Endometrial microvascular endothelial cells (primary cell): ENCODE measurements at regions not wholly inside any gene's neighbourhood (a gene's known extent, or its start where the extent isn't known, plus 50 kb on each side); places are given as distances from the start of the nearest gene placed in this dataset.
"Not testable (repeated sequence)": the region's sequence is repeated elsewhere in the genome, so short reads cannot be mapped to it uniquely, and the experiment has no call there.

Source experiments
- in situ Hi-C: cut with HindIII; loops from 2 replicates; pipeline ENCODE4 v1.10.0; 2017; ENCODE audit warnings: low sequenced_read_pairs, low pct_unique_long_range_greater_than_20kb; ENCODE audit errors: inconsistent ontology term

DNA sequence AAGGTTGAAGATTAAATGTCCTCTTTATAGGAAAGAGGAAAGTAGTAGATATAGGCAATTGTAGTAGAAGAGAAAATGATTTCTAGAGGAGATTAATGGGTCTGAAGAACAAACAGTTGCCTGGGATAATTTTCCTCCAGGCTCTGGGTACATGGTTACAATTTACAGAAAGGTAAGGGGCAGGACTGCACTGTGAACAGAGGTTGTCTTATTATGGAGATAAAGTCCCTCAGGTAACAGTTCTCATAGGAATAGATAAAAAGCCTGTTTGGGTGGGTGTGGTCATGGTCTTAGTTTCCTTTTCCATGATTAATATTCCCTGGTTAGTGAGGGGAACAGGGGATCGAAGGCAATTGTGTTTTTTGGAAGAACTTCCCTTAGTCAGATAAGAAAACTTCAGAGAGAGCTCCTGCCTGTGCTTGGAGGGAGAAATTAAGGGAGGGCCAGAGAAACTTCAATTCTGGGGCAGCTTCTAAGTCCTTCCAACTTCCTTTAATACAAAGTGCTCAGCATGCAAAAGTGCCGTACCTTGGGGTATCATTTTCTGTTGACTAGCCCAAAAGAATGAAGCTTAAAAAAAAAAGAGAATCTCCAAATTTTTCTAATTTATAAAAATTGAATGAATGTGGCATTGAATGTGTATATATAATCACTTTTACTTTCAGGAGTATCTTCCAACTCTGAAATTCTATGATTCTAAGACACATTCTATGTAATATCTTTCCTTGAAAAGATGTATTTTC, 295.4 kb upstream of the USP25 start:
- in situ Hi-C loops: no loop called here

DNA sequence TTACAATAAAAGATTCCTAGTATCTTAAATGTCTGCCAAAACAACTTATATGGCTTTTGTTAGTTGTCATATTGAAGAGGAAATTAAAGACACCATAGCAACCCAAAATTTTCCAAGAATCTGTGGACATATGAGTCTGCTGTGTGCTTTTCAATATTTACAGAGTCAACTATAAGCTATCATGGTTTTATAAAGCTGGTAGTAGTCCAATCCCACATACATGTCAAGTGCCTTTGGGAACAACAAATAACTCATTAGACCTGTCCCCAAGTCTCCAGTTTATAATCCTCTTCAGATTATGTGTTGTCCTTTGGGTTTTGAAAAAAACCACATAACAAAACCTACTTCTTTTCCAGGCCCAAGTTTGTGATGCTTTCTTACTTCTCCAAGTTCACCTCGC, 293.8 kb upstream of the USP25 start:
- in situ Hi-C loops: no loop called here

DNA sequence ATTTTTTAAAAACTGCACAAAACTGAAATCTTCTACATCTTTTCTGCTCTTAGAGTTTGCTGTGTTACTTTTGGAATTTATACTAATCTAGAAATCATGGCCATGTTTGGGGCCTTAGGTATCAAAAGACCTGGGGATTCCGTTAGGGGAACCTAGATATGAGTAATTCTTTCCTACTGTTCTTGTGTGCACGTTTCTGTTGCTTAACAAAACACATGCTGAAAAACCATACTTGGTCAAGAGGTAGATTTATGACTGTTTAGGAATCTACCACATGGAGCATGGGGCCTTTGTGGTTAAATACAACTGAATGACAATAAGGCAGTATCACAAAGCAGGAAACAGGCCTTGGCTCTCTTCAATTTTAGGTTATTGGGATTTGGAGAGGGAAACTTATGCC, 291.9 kb upstream of the USP25 start:
- in situ Hi-C loops: no loop called here

DNA sequence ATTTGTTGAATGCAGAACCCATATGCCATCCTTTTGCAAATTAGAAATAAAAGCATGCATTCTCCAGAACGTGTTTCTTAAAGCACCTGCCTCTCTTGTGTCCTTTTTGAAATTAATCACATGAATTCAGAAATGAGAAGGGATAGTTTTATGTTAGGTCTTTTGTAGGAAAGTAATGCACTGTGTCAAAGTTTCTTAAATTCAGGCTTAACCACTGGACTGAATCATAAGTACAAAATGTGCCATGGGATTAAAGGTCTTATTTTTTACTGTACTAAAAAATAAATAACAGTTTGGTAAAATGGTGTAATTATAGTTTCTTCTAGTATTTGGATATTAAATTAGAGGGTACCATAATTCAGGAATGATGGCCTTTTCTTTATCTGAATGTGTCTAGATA, 290.1 kb upstream of the USP25 start:
- in situ Hi-C loops: no loop called here

DNA sequence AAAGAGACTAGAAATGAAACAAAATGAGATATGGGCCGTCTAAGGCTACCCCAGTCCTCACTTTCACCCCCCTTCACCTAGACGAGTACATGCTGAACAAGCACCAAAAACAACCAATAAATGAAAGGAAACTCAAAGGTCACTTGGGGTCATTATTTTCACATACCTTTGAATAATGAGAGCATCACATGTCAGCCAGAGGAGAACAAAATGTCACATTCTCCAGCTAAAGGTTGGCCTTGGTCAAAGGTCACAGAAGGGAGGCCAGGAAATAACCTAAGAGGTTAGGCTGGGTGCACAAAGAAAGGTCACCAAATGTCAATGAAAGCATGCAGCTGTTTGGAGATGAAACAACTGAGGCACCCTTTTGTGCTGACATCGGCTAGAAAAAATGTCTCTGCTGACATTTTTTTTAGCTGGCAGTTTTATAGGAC, 288.7 kb upstream of the USP25 start:
- in situ Hi-C loops: no loop called here

DNA sequence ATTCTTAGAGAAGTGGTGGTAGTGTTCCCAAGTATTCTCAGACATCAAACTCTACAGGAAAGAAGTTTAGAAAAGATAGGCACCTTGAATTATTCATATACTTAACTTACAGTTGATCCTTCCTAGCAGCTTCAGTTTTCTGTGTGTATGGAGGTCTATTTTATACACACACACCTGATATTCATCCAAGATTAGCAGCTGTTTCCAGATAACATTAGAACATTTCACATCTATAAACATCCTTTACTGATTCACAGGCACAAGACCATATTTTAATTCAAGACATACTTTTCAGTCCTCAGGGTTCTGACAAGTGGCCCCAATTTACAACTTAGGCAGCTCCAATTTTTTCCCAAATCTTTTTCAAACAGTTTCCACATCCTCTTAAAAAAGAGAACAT, 287.8 kb upstream of the USP25 start:
- in situ Hi-C loops: no loop called here

DNA sequence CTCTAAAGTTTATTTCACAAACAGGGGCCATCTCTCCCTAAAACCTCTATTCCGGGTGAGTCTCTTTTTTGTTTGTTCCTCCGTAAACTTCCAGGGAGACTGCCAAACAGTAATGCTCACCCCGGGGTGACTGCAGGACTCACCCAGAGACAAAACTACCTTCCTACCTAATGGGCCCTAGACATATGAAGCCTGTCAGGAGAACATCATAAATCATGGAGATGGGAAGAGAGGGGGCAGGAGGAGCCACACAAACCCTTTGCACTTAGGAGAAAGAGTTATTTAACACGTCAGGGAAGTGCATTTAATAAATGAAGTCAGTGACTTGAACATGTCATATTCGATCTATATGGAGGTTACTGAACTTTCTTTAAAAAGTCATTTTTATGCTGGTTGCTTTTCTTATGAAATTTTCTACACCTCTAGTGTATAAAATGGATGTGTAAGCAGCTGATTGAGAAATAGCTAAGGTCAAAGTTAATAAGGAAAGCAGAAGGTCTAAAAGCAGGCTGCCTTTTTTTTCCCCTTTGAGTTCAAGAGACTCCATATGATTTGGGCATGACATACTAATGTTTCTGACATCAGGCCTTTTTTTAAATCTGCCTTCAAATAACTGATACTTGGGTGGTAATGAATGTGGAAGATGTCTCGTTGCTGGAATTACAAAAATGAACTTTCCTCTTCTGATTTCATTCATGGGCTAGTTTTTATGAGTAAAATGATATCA, 286.9 kb upstream of the USP25 start:
- in situ Hi-C loops: no loop called here

DNA sequence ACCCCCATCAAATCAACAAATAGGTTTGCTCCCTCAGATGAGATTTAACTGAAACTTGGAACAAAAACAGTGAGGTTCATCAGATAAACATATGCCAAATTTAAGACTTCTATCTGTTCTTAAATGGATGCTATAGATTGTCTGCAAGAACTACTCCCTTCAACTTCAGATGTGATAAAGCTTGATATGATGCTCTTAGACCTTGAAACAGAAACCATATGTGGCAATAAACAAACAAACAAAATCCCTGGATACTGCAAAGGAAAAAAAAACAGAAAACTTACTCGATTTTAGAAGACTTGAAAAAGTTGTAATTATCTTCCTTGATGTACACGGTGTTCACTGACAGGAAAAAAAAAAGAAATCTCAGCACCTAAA, 286.1 kb upstream of the USP25 start:
- in situ Hi-C loops: no loop called here

DNA sequence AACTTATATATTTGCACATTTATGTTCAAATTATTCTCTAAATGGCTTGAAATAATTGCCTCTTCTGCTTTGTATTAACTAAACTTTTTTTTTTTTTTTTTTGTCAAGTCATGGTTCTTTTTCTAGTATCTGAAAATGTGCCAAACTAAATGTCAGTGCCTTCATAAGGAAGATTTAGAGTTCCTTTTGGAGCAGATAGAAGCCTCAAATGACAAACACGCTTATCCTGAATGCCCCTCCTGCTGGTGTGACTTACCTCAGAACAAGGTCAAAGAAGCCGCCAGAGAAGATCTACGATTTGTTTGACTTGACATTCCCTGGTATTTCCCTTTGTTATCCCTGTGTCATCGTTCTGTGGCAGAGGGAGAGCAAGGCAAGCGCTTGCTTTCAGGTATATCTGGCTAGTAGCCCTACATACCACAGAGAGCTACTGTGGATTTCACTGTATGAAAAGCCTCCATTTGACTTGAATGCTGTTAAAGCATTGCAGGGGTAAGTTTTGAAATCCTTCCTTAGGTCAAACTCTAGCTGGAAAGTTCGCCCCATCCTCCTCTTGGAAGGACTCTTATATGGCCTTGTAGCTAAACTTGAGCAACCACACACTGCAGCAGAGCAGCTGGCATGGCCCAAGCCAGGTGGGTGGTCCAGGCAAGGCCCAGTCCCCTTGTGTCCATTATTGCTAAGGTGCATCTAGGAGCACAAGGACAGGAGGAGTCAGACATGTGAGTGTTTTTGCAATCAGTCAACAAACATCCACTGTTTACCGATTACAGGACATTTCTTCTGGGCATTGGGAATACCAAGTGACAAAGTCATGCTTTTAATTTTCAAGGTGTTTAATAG, 285.4 kb upstream of the USP25 start:
- in situ Hi-C loops: no loop called here

DNA sequence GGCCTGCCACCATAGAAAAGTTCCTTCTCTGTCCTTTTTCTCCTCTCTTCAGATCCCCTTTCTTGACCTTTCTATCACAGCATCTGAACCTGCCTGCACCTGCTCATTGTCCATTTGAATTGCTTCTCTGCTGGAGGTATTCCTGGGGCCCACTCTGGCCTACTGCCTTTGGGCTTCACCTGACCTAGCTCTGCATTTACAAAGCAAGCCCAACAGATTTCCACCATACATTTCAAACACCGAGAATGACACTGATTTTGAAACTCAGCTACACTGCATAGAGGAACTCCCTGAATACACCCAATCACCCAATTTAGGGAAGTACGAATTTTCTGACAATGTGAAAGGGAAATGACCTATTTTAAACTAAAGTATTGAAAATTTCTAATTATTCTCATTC, 284.5 kb upstream of the USP25 start:
- in situ Hi-C loops: no loop called here

DNA sequence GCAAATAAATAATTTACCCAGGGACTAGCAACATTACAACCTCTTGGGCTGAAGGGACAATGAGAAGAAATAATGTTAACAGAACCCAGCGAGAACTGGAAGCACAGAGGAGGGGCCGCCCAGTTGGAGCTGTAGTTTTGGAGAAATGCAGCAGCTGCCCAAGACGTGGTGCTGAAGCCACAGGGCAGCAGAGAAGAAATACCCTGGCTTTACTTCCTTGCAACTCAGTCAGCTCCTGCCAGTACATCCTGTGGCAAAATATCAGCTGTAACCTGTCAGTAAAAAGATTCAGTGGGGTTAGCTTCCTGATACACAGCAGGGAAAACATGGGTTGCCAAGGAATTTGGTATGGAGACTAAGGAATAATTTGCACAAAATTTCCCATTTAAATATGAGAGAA, 283.6 kb upstream of the USP25 start:
- in situ Hi-C loops: no loop called here

DNA sequence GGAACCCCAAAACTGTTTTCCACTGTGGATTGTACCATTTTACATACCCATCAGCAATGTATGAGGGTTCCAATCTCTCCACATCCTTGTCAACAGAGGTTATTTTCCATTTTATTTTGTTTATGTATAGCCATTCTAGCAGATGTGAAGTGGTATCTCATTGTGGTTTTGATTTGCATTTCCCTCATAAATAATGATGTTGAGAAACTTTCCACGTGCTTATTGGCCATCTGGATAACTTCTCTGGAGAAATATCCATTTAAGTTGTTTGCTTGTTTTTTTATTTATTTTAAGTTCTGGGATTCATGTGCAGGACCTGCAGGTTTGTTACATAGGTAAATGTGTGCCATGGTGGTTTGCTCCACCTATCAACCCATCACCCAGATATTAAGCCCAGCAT, 280.2 kb upstream of the USP25 start:
- in situ Hi-C loops: no loop called here

DNA sequence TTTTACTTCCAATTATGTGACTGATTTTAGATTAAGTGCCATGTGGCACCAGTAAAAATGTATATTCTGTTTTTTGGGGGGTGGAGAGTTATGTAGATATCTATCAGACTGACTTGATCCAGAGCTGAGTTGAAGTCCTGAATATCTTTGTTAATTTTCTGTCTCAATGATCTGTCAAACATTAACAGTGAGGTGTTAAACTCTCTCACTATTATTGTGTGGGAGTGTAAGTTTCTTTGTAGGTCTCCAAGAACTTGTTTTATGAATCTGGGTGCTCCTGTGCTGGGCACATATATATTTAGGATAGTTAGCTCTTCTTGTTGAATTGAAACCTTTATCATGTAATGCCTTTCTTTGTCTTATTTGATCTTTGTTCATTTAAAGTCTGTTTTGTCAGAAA, 276.5 kb upstream of the USP25 start:
- in situ Hi-C loops: no loop called here

DNA sequence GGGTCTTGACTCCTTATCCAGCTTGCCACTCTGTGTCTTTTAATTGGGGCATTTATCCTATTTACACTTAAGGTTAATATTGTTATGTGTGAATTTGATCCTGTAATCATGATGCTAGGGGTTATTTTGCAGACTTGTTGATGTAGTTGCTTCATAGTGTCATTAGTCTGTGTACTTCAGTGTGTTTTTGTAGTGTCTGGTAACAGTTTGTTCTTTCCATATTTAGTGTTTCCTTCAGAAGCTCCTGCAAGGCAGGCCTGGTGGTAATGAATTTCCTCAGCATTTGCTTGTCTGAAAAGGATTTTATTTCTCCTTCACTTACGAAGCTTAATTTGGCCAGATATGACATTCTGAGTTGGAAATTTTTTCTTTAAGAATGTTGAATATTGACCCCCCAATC, 276.0 kb upstream of the USP25 start:
- in situ Hi-C loops: not testable (repeated sequence)

DNA sequence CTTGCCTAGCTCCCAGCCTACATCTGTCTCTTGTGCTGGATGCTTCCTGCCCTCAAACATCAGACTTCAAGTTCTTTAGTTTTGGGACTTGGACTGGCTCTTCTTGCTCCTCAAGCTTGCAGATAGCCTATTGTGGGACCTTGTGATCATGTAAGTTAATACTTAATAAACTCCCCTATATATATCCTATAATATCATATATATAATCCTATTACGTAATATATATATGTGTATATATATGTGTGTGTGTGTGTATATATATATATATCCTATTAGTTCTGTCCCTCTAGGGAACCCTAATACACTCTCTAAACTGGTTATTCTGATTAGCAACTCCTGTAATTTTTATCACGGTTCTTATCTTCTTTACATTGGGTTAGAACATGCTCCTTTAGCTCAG, 274.9 kb upstream of the USP25 start:
- in situ Hi-C loops: not testable (repeated sequence)

DNA sequence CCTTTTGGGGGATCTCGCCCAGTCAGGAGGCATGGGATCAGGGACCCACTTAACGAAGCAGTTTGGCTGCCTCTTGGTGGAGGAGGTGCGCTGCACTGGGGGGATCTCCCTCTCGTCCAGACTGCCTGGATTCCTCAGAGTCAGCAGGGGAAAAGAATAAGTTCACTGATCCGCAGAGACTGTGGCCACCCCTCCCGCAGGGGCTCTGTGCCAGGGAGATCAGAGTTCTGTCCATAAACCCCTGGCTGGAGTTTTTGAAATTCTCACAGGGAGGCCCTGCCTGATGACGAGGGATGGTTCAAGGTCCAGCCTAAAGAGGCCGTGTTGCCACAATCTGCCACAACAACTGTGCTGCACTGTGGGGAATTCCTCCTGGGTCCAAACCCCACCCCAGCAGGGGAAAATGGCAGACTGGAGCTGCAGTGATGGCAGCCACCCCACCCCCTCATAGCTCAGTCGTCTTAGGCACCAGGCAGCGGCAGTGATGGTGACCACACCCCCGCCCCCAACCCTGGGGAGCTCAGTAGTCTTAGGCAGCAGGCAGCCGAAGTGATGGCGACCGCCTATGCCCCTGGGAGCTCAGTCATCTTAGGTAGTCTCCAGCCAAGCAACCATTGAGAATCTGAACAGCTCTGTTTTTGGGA, 273.8 kb upstream of the USP25 start:
- in situ Hi-C loops: no loop called here

DNA sequence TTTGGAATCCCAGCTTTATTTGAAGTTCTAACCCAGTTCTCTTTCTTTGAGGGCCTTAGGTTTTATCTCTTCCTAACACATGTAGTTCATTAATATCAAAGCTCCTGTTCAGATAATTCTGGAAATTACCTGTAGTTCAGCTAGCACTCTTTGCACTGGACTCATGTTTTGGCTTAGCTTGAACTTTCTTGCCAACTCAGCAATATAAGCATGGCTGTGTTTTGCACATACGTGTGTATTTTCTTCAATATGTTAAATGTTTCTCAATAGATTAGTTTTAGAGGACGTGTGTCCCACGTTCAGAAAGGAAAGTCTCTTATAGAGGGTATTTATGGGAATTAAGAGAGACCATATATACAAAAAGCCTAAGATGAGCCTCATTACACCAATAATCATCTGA, 271.8 kb upstream of the USP25 start:
- in situ Hi-C loops: no loop called here

DNA sequence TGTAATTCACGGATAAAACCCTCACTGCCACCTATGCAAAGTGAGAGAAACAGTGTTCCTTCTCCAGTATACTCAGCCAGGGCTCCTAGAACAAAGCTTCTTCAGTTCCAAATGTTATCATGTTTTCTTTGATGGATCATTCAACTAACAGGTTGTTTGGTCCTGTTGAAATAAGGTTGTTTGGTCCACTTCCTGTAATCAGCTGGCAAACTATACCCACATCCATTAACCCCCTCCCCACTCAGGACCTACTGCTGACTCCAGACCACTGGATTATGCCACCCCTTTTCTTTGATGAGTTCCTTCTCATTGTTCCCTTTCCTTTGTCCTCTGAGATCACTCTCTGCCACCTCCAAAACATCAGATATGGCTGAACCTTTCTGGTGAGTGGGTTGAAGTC, 267.7 kb upstream of the USP25 start:
- in situ Hi-C loops: no loop called here

DNA sequence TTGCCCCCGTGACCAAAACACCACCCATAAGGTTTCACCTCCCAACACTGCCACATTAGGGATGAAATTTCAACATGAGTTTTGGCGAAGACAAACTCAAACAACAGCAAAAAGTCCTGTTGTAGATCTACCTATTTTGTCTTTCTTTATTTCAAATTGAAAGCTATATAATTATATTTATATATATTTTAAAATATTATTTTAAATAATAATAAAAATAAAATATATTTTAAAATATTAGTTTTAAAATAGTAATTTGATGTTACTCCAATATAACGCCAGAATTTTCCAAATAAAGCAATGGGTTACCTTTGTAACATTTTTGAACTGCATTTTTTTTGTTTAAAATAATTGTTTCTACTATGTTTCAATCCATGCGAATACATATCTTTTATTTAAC, 263.5 kb upstream of the USP25 start:
- in situ Hi-C loops: no loop called here
